ENCODE measurements at regions not wholly inside any gene's neighbourhood (a gene's known extent, or its start where the extent isn't known, plus 50 kb on each side); places are given as distances from the start of the nearest gene placed in this dataset.

DNA sequence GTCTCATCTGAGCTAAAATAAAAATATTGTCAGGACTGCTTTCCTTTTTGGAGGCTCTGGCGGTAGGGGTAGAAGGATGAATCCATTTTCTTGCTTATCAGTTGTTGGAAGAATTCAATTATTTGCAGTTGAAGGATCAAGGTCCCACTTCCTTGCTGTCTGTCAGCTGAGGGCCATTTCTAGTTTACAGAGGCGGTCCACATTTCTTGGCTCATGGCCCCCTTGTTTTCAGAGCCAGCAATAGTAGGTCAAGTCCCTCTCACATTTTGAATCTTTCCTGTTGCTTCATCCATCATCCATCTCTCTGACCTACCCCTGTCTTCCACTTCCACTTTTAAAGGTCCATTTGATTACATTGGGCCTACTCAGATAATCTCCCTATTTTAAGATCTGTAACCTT lies 1099.3 kb upstream of the DIAPH2 start:
- no peaks in the 10 kb centered on the region for H3K36me3 ChIP-seq
- H3K4me1 ChIP-seq = no peaks in the 10 kb centered on the region
- TF ChIP-seq, protein P1, sequence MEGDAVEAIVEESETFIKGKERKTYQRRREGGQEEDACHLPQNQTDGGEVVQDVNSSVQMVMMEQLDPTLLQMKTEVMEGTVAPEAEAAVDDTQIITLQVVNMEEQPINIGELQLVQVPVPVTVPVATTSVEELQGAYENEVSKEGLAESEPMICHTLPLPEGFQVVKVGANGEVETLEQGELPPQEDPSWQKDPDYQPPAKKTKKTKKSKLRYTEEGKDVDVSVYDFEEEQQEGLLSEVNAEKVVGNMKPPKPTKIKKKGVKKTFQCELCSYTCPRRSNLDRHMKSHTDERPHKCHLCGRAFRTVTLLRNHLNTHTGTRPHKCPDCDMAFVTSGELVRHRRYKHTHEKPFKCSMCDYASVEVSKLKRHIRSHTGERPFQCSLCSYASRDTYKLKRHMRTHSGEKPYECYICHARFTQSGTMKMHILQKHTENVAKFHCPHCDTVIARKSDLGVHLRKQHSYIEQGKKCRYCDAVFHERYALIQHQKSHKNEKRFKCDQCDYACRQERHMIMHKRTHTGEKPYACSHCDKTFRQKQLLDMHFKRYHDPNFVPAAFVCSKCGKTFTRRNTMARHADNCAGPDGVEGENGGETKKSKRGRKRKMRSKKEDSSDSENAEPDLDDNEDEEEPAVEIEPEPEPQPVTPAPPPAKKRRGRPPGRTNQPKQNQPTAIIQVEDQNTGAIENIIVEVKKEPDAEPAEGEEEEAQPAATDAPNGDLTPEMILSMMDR (IDR thresholded peaks at IDR 0.05) = no peak
- H3K27ac ChIP-seq = no peak overlapping the region
- H3K4me3 ChIP-seq = no peak overlapping the region
- intact Hi-C loops (cut with DNase I) = no loop called here
- no peak for DNase-seq
- no peaks in the 10 kb centered on the region for H3K9me3 ChIP-seq
- no peak for ATAC-seq
- H3K27me3 ChIP-seq = no peaks in the 10 kb centered on the region

- no peaks in the 10 kb centered on the region for H3K27me3 ChIP-seq
- intact Hi-C loops (cut with DNase I) = no loop called here
- H3K27ac ChIP-seq = no peak overlapping the region
- H3K4me3 ChIP-seq = no peak overlapping the region
- H3K36me3 ChIP-seq = no peaks in the 10 kb centered on the region
- H3K9me3 ChIP-seq = no peaks in the 10 kb centered on the region
- no peak for DNase-seq
- no peak for ATAC-seq
- TF ChIP-seq, protein P1 (IDR thresholded peaks at IDR 0.05) = no peak
- H3K4me1 ChIP-seq = no peaks in the 10 kb centered on the region
These were observed 1072.3 kb upstream of the DIAPH2 start for GRCh38 chrX:95612350-95612749.

DNA sequence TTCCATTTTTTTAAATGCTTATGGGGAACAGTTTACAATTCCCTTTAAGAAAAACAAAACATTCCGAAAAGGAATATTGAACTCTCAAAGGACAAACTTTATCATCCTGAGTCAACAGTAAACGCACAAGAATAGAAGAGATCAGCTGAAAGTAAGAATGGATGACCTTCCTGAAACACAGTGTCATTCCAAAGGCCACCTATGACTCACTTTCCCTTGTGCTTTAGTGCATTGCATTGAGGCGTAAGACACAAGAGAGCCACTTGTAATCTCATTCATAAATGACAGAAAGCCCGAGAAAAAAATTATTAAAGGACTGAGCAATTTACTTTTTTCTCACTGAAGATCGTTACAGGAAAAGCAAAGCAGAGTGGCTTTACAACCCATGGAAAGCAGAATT lies 1062.4 kb upstream of the DIAPH2 start:
- no peaks in the 10 kb centered on the region for H3K27me3 ChIP-seq
- intact Hi-C loops (cut with DNase I) = no loop called here
- no peaks in the 10 kb centered on the region for H3K9me3 ChIP-seq
- DNase-seq (no peak), ATAC-seq (no peak)
- TF ChIP-seq, protein P1 (IDR thresholded peaks at IDR 0.05) = no peak
- H3K4me1 ChIP-seq = no peaks in the 10 kb centered on the region
- no peak overlapping the region for H3K4me3 ChIP-seq
- H3K36me3 ChIP-seq = no peaks in the 10 kb centered on the region
- H3K27ac ChIP-seq = no peak overlapping the region

DNA sequence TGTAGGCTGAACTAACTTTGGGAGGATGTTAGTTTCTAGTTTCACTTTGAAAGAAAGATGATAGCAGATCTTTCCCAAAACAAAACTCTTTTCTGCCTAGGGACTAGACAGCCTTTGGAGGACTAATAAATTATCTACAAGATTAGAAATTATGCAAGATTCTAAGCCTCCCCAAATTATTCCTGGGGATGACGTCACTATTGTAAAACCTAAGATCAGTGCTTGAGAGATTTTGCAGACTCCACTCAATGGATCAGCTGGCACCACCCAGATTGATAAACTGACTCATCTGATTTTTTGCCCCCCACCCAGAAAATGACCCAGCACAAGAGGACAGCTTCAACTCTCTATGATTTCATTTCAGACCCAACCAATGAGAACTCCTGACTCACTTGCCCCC lies 1057.9 kb upstream of the DIAPH2 start:
- no peaks in the 10 kb centered on the region for H3K36me3 ChIP-seq
- TF ChIP-seq, protein P1 (IDR thresholded peaks at IDR 0.05) = no peak
- no peak overlapping the region for H3K27ac ChIP-seq
- H3K4me3 ChIP-seq = no peak overlapping the region
- H3K9me3 ChIP-seq = no peaks in the 10 kb centered on the region
- ATAC-seq (no peak), DNase-seq (no peak)
- intact Hi-C loops (cut with DNase I) = no loop called here
- no peaks in the 10 kb centered on the region for H3K4me1 ChIP-seq
- no peaks in the 10 kb centered on the region for H3K27me3 ChIP-seq

GRCh38 chrX:95628796-95629195 lies 1055.8 kb upstream of the DIAPH2 start:
- H3K27ac ChIP-seq = no peak overlapping the region
- no peak for DNase-seq
- no peak for ATAC-seq
- H3K4me3 ChIP-seq = no peak overlapping the region
- intact Hi-C loops (cut with DNase I) = no loop called here
- H3K27me3 ChIP-seq = no peaks in the 10 kb centered on the region
- TF ChIP-seq, protein P1 (IDR thresholded peaks at IDR 0.05) = no peak
- no peaks in the 10 kb centered on the region for H3K36me3 ChIP-seq
- no peaks in the 10 kb centered on the region for H3K9me3 ChIP-seq
- H3K4me1 ChIP-seq = no peaks in the 10 kb centered on the region

DNA sequence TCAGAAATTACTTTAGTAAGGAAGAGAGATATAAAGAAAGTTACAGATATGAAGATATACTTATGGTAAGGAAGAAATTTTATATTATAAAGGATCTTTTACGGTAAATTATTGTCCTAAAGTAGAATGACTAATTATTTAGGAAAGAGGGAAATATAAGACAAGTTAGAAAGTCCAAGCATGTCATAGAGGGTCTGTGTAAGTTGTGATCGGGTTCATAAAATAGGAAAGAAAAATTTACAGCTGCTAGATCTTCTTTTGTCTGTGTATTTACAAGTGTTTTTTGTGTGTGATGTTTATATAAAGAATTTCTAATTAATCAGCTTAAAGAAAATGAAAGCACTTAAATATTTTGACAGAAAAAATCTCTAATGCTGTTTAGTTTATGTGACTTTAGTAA lies 1054.9 kb upstream of the DIAPH2 start:
- H3K27ac ChIP-seq = no peak overlapping the region
- DNase-seq = no peak
- intact Hi-C loops (cut with DNase I) = no loop called here
- no peaks in the 10 kb centered on the region for H3K9me3 ChIP-seq
- H3K27me3 ChIP-seq = no peaks in the 10 kb centered on the region
- TF ChIP-seq, protein P1 (IDR thresholded peaks at IDR 0.05) = no peak
- no peak overlapping the region for H3K4me3 ChIP-seq
- H3K36me3 ChIP-seq = no peaks in the 10 kb centered on the region
- H3K4me1 ChIP-seq = no peaks in the 10 kb centered on the region
- ATAC-seq = no peak

Measured in upper lobe of right lung (tissue), 1 donor.